ENCODE measurements at regions not wholly inside any gene's neighbourhood (a gene's known extent, or its start where the extent isn't known, plus 50 kb on each side); places are given as distances from the start of the nearest gene placed in this dataset.

DNA sequence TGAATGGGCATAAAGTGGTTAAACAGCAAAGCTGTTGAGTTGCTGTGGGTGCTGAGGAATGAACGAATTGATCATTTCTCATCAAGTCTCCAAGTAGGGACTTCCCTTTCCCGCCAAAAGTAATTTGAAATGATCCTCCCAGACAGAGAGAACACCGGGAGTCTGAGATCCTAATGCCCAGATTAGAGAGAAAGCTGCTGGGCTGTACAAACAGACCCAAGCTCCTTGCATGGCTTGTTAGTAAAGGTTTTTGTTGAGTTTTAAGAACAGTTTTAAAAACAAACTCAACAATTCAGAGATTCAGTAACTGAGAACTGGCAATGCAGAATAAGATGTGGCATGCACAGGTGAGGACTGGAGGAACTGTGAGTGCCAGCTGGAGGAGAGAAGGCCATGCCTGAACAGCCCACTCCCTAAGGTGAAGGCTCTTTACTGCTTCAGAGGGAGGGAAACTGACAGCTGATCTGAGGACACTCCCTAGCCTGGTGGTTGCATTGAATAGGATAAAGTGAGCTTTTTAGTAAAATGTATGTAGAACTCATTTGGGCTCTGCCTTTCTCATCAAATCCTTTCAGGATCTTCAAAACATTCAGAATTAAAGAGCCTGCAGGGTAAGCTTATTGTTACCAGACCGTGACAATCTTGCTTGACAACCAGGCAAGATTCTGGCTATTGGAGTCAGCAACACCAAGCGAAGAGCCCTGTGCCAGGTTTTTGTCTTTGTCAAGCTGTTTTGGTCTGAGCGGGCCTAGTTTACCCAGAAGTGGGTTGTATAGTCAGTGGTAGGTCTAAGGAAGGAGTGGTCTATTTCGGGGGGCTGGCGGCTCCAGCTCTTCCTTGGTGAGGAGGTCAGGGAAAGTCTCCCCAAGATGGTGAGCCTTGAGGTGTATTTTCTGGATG, 63.2 kb upstream of the IGFBP5 start:
- no peak overlapping the region for H3K27ac Mint-ChIP-seq
- no peak for DNase-seq
- TF ChIP-seq, protein P1, sequence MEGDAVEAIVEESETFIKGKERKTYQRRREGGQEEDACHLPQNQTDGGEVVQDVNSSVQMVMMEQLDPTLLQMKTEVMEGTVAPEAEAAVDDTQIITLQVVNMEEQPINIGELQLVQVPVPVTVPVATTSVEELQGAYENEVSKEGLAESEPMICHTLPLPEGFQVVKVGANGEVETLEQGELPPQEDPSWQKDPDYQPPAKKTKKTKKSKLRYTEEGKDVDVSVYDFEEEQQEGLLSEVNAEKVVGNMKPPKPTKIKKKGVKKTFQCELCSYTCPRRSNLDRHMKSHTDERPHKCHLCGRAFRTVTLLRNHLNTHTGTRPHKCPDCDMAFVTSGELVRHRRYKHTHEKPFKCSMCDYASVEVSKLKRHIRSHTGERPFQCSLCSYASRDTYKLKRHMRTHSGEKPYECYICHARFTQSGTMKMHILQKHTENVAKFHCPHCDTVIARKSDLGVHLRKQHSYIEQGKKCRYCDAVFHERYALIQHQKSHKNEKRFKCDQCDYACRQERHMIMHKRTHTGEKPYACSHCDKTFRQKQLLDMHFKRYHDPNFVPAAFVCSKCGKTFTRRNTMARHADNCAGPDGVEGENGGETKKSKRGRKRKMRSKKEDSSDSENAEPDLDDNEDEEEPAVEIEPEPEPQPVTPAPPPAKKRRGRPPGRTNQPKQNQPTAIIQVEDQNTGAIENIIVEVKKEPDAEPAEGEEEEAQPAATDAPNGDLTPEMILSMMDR (IDR thresholded peaks at IDR 0.05), result no peak
- H3K9me3 Mint-ChIP-seq, result no peaks in the 10 kb centered on the region
- H3K27me3 Mint-ChIP-seq (ENCODE audit: insufficient read depth), result peaks cover 37% of the 10 kb centered on the region
- H3K4me3 Mint-ChIP-seq, result no peak overlapping the region
- no peaks in the 10 kb centered on the region for H3K4me1 Mint-ChIP-seq (ENCODE audit: low read depth)
- no peaks in the 10 kb centered on the region for H3K36me3 Mint-ChIP-seq (ENCODE audit: low read depth)

DNA sequence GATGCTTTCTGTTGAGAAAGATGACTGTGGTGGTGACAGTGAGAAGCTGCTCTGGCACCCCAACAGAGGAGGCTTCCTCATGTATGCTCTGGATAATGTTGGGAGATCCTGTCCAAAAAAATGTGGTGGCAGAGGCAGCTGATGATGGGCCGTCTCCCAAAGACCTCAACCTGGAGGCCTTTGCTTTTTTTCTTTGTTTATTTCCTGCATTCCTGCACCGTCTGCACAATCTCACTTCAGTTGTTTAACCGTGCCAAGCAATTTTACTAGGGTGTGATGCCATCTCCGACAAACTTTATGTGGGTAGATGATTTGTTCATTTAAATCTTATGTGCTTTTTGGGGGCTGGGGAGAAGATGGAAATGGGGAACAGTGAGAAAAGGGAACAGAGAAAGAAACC, 62.2 kb upstream of the IGFBP5 start:
- DNase-seq, result no peak

DNA sequence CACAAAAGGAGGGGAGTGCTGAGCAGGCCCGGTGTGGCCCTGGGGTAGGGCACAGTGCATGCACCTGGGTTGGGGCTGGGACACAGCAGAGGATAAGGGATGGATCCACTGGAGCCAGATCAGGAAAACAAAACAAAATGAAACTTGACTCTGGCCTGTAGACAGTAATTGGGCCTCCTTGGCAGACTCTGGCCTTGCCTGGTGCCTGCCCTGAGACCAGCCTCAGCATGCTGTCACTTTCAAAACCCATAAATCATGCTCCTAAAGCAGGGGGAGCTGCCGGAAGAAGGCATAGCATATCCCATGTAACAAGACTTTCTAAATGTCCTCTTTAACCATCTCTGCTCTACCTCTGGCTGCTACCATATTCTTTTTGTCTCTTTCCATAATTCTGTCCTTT, 61.1 kb upstream of the IGFBP5 start:
- Mint-ChIP-seq H3K9me3 (no peaks in the 10 kb centered on the region), H3K27me3 (ENCODE audit: insufficient read depth) (peaks cover 53% of the 10 kb centered on the region), H3K36me3 (ENCODE audit: low read depth) (no peaks in the 10 kb centered on the region), H3K27ac (no peak overlapping the region), H3K4me1 (ENCODE audit: low read depth) (no peaks in the 10 kb centered on the region), H3K4me3 (no peak overlapping the region)
- TF ChIP-seq, protein P1 (IDR thresholded peaks at IDR 0.05), result no peak
- no peak for DNase-seq

More for the DNA sequence above, 62.2 kb upstream of the IGFBP5 start:
- no peaks in the 10 kb centered on the region for H3K9me3 Mint-ChIP-seq
- TF ChIP-seq, protein P1 (IDR thresholded peaks at IDR 0.05), result no peak
- no peak overlapping the region for H3K27ac Mint-ChIP-seq
- H3K4me3 Mint-ChIP-seq, result no peak overlapping the region
- peaks cover 45% of the 10 kb centered on the region for H3K27me3 Mint-ChIP-seq (ENCODE audit: insufficient read depth)
- no peaks in the 10 kb centered on the region for H3K4me1 Mint-ChIP-seq (ENCODE audit: low read depth)
- no peaks in the 10 kb centered on the region for H3K36me3 Mint-ChIP-seq (ENCODE audit: low read depth)

DNA sequence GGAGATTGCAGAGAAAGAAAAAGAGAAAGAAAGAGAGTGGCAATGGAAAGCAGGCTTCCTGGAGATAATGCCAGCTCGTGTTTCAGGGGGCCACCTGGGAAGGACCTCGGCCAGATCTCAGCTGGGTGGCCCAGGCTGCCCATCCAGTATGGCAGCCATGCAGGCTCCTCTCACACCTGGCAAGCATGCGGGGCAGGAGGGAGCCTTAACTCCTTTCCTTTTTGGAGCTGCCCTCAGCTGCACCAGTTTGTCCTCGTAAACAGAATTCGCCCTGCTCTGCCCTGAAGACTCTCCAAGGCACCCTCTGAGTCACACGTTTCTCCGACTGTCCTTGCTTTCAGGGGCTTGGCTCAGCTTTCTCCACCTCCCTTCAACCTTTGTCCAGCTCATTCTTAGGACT, 59.5 kb upstream of the IGFBP5 start:
- no peak overlapping the region for H3K4me3 Mint-ChIP-seq
- no peak overlapping the region for H3K27ac Mint-ChIP-seq
- H3K9me3 Mint-ChIP-seq, result no peaks in the 10 kb centered on the region
- no peaks in the 10 kb centered on the region for H3K4me1 Mint-ChIP-seq (ENCODE audit: low read depth)
- TF ChIP-seq, protein P1 (IDR thresholded peaks at IDR 0.05), result no peak
- no peaks in the 10 kb centered on the region for H3K36me3 Mint-ChIP-seq (ENCODE audit: low read depth)
- H3K27me3 Mint-ChIP-seq (ENCODE audit: insufficient read depth), result peaks cover 51% of the 10 kb centered on the region
- DNase-seq, result no peak

DNA sequence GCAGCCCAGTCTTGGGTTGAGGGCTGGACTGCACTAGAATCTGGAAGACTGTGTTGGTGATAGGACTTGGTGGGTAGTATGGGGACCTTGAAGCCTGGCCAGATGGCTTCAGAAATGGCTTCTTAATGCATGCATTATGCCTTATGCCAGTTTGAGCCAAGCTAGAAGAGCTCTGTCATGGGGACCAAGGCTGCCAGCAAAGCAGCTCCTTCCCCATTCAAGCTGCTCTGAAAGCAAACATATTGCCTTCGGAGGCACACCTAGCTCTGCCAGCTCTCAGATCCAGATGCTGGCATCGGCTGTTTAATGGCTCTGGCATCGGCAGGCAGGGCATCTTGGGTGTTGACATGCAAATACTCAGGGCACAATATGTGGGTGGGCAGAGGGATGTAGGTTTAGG, 59.0 kb upstream of the IGFBP5 start:
- Mint-ChIP-seq H3K27me3 (ENCODE audit: insufficient read depth) (peaks cover 55% of the 10 kb centered on the region), H3K9me3 (no peaks in the 10 kb centered on the region), H3K27ac (no peak overlapping the region), H3K4me3 (no peak overlapping the region), H3K4me1 (ENCODE audit: low read depth) (no peaks in the 10 kb centered on the region), H3K36me3 (ENCODE audit: low read depth) (no peaks in the 10 kb centered on the region)
- no peak for DNase-seq
- TF ChIP-seq, protein P1 (IDR thresholded peaks at IDR 0.05), result no peak

Measured in HFFc6 (cell line).